ENCODE measurements at regions not wholly inside any gene's neighbourhood (a gene's known extent, or its start where the extent isn't known, plus 50 kb on each side); places are given as distances from the start of the nearest gene placed in this dataset.

- no peak for DNase-seq (ENCODE audit: low spot score in 2 of 2)
- ATAC-seq (replicated peaks; ENCODE audit: extremely low read depth, poor library complexity, severe bottlenecking) = no peak
- H3K4me1 Mint-ChIP-seq = no peaks in the 10 kb centered on the region
- no peaks in the 10 kb centered on the region for H3K9me3 Mint-ChIP-seq
- peaks cover 2% of the 10 kb centered on the region for H3K36me3 Mint-ChIP-seq (ENCODE audit: insufficient read depth)
- peaks cover 12% of the 10 kb centered on the region for H3K27me3 Mint-ChIP-seq
- no peak overlapping the region for H3K27ac Mint-ChIP-seq (ENCODE audit: low read depth)
- no peak overlapping the region for H3K4me3 Mint-ChIP-seq
Measured at GRCh38 chrY:7771771-7772170, 860.2 kb upstream of the AMELY start.

- Mint-ChIP-seq H3K36me3 (ENCODE audit: insufficient read depth) (peaks cover 2% of the 10 kb centered on the region), H3K27ac (ENCODE audit: low read depth) (no peak overlapping the region), H3K4me1 (no peaks in the 10 kb centered on the region), H3K4me3 (no peak overlapping the region), H3K27me3 (peaks cover 12% of the 10 kb centered on the region), H3K9me3 (no peaks in the 10 kb centered on the region)
- DNase-seq (ENCODE audit: low spot score in 2 of 2) (no peak), ATAC-seq (replicated peaks; ENCODE audit: extremely low read depth, poor library complexity, severe bottlenecking) (no peak)
Measured at GRCh38 chrY:7769790-7770375, 858.3 kb upstream of the AMELY start.

- no peak for ATAC-seq (replicated peaks; ENCODE audit: extremely low read depth, poor library complexity, severe bottlenecking)
- Mint-ChIP-seq H3K9me3 (no peaks in the 10 kb centered on the region), H3K27me3 (peaks cover 12% of the 10 kb centered on the region), H3K36me3 (ENCODE audit: insufficient read depth) (no peaks in the 10 kb centered on the region), H3K4me1 (no peaks in the 10 kb centered on the region), H3K27ac (ENCODE audit: low read depth) (no peak overlapping the region), H3K4me3 (no peak overlapping the region)
- no peak for DNase-seq (ENCODE audit: low spot score in 2 of 2)
Measured at GRCh38 chrY:7768901-7769300, 857.3 kb upstream of the AMELY start.

- Mint-ChIP-seq H3K27me3 (peaks cover 44% of the 10 kb centered on the region), H3K27ac (ENCODE audit: low read depth) (no peak overlapping the region)
- no peak for ATAC-seq (replicated peaks; ENCODE audit: extremely low read depth, poor library complexity, severe bottlenecking)
Measured at GRCh38 chrY:7753711-7754110, 842.2 kb upstream of the AMELY start.

GRCh38 chrY:7746781-7747180 is 835.2 kb upstream of the AMELY start:
- no peak for ATAC-seq (replicated peaks; ENCODE audit: extremely low read depth, poor library complexity, severe bottlenecking)
- no peaks in the 10 kb centered on the region for H3K36me3 Mint-ChIP-seq (ENCODE audit: insufficient read depth)
- H3K9me3 Mint-ChIP-seq = no peaks in the 10 kb centered on the region
- H3K4me3 Mint-ChIP-seq = no peak overlapping the region
- no peaks in the 10 kb centered on the region for H3K4me1 Mint-ChIP-seq
- no peak overlapping the region for H3K27ac Mint-ChIP-seq (ENCODE audit: low read depth)
- no peak for DNase-seq (ENCODE audit: low spot score in 2 of 2)
- peaks cover 34% of the 10 kb centered on the region for H3K27me3 Mint-ChIP-seq

More at GRCh38 chrY:7753711-7754110, 842.2 kb upstream of the AMELY start:
- Mint-ChIP-seq H3K9me3 (no peaks in the 10 kb centered on the region), H3K36me3 (ENCODE audit: insufficient read depth) (peaks cover 2% of the 10 kb centered on the region), H3K4me1 (no peaks in the 10 kb centered on the region), H3K4me3 (no peak overlapping the region)
- no peak for DNase-seq (ENCODE audit: low spot score in 2 of 2)

GRCh38 chrY:7745581-7745901 is 834.0 kb upstream of the AMELY start:
- Mint-ChIP-seq H3K27me3 (peaks cover 33% of the 10 kb centered on the region), H3K4me1 (no peaks in the 10 kb centered on the region), H3K9me3 (no peaks in the 10 kb centered on the region), H3K27ac (ENCODE audit: low read depth) (no peak overlapping the region), H3K36me3 (ENCODE audit: insufficient read depth) (no peaks in the 10 kb centered on the region), H3K4me3 (no peak overlapping the region)
- no peak for ATAC-seq (replicated peaks; ENCODE audit: extremely low read depth, poor library complexity, severe bottlenecking)
- DNase-seq (ENCODE audit: low spot score in 2 of 2) = no peak

- no peak overlapping the region for H3K4me3 Mint-ChIP-seq
- H3K36me3 Mint-ChIP-seq (ENCODE audit: insufficient read depth) = no peaks in the 10 kb centered on the region
- peaks cover 33% of the 10 kb centered on the region for H3K27me3 Mint-ChIP-seq
- no peak for DNase-seq (ENCODE audit: low spot score in 2 of 2)
- no peak for ATAC-seq (replicated peaks; ENCODE audit: extremely low read depth, poor library complexity, severe bottlenecking)
- H3K9me3 Mint-ChIP-seq = no peaks in the 10 kb centered on the region
- no peak overlapping the region for H3K27ac Mint-ChIP-seq (ENCODE audit: low read depth)
- H3K4me1 Mint-ChIP-seq = no peaks in the 10 kb centered on the region
Measured at GRCh38 chrY:7744691-7745580, 833.4 kb upstream of the AMELY start.

- Mint-ChIP-seq H3K4me1 (no peaks in the 10 kb centered on the region), H3K27ac (ENCODE audit: low read depth) (no peak overlapping the region)
- DNase-seq (ENCODE audit: low spot score in 2 of 2) = no peak
Measured at GRCh38 chrY:7736847-7737365, 825.4 kb upstream of the AMELY start.

GRCh38 chrY:7731651-7732050 is 820.1 kb upstream of the AMELY start:
- no peaks in the 10 kb centered on the region for H3K4me1 Mint-ChIP-seq
- ATAC-seq (replicated peaks; ENCODE audit: extremely low read depth, poor library complexity, severe bottlenecking) = no peak
- H3K27ac Mint-ChIP-seq (ENCODE audit: low read depth) = no peak overlapping the region
- no peak overlapping the region for H3K4me3 Mint-ChIP-seq
- H3K36me3 Mint-ChIP-seq (ENCODE audit: insufficient read depth) = no peaks in the 10 kb centered on the region
- H3K9me3 Mint-ChIP-seq = no peaks in the 10 kb centered on the region
- H3K27me3 Mint-ChIP-seq = no peaks in the 10 kb centered on the region
- DNase-seq (ENCODE audit: low spot score in 2 of 2) = no peak

More at GRCh38 chrY:7736847-7737365, 825.4 kb upstream of the AMELY start:
- H3K4me3 Mint-ChIP-seq = no peak overlapping the region
- no peaks in the 10 kb centered on the region for H3K9me3 Mint-ChIP-seq
- peaks cover 36% of the 10 kb centered on the region for H3K27me3 Mint-ChIP-seq
- H3K36me3 Mint-ChIP-seq (ENCODE audit: insufficient read depth) = no peaks in the 10 kb centered on the region
- no peak for ATAC-seq (replicated peaks; ENCODE audit: extremely low read depth, poor library complexity, severe bottlenecking)

- H3K4me1 Mint-ChIP-seq = no peaks in the 10 kb centered on the region
- ATAC-seq (replicated peaks; ENCODE audit: extremely low read depth, poor library complexity, severe bottlenecking) (no peak), DNase-seq (ENCODE audit: low spot score in 2 of 2) (no peak)
- H3K27me3 Mint-ChIP-seq = no peaks in the 10 kb centered on the region
- no peak overlapping the region for H3K4me3 Mint-ChIP-seq
- no peaks in the 10 kb centered on the region for H3K9me3 Mint-ChIP-seq
- no peak overlapping the region for H3K27ac Mint-ChIP-seq (ENCODE audit: low read depth)
- H3K36me3 Mint-ChIP-seq (ENCODE audit: insufficient read depth) = no peaks in the 10 kb centered on the region
Measured at GRCh38 chrY:7730664-7731063, 819.1 kb upstream of the AMELY start.

- no peak for ATAC-seq (replicated peaks; ENCODE audit: extremely low read depth, poor library complexity, severe bottlenecking)
Measured at GRCh38 chrY:7730071-7730470, 818.5 kb upstream of the AMELY start.

GRCh38 chrY:7729318-7730011 is 817.9 kb upstream of the AMELY start:
- no peaks in the 10 kb centered on the region for H3K4me1 Mint-ChIP-seq
- H3K27me3 Mint-ChIP-seq = no peaks in the 10 kb centered on the region
- no peak overlapping the region for H3K4me3 Mint-ChIP-seq
- H3K9me3 Mint-ChIP-seq = no peaks in the 10 kb centered on the region
- no peak for ATAC-seq (replicated peaks; ENCODE audit: extremely low read depth, poor library complexity, severe bottlenecking)
- no peak overlapping the region for H3K27ac Mint-ChIP-seq (ENCODE audit: low read depth)
- H3K36me3 Mint-ChIP-seq (ENCODE audit: insufficient read depth) = no peaks in the 10 kb centered on the region
- no peak for DNase-seq (ENCODE audit: low spot score in 2 of 2)

More at GRCh38 chrY:7730071-7730470, 818.5 kb upstream of the AMELY start:
- H3K36me3 Mint-ChIP-seq (ENCODE audit: insufficient read depth) = no peaks in the 10 kb centered on the region
- DNase-seq (ENCODE audit: low spot score in 2 of 2) = no peak
- H3K4me1 Mint-ChIP-seq = no peaks in the 10 kb centered on the region
- H3K27ac Mint-ChIP-seq (ENCODE audit: low read depth) = no peak overlapping the region
- no peak overlapping the region for H3K4me3 Mint-ChIP-seq
- H3K9me3 Mint-ChIP-seq = no peaks in the 10 kb centered on the region
- H3K27me3 Mint-ChIP-seq = no peaks in the 10 kb centered on the region
